Glomerular endothelial cell (primary cell): ENCODE measurements at regions not wholly inside any gene's neighbourhood (a gene's known extent, or its start where the extent isn't known, plus 50 kb on each side); places are given as distances from the start of the nearest gene placed in this dataset.

Experiments
- DNase-seq: peaks from one replicate; pipeline ENCODE4 v3.0.0-alpha.2; 2011; ENCODE audit warnings: low read depth, low spot score; ENCODE audit errors: extremely low read depth

GRCh38 chr12:84807249-84807648, 105.3 kb downstream of the SLC6A15 start:
- DNase-seq = no peak

GRCh38 chr12:84805474-84805858, 107.1 kb downstream of the SLC6A15 start:
- DNase-seq = no peak

DNA sequence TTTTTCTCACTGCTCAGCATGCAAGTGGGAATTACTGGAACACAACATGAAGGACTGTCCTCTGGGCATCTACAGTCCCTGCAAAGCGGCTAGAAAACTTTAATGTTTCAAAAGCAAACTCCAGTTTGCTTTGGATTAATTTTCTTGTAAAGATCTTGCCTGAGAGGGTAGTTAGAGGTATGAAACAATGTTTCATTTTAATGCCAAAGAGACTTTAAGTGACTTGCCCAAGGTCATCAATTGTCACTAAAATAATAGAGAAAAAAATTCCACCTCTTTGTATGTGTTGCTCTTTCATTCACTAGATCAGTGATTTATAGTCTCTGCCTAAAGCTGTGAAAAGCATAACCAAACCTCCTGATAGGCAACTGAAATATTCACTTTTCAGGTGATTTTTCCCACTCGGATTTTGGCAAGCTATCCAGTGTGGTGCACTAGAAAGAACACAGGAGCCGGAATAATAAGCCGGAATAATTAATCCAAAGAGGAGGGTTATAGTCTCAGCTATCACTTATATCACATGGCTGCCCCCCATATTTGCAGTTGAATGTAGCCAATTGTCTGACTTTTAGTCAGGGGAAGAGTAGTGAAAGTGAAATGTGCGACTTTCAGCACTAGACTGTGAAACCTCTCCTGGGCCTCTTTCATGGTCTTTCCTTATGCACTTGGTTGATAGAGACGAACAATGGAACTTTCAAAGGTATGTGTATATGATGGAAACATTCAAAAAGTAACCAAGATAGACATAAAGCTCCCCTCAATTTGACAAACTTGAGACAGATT, 107.7 kb downstream of the SLC6A15 start:
- DNase-seq = no peak

DNA sequence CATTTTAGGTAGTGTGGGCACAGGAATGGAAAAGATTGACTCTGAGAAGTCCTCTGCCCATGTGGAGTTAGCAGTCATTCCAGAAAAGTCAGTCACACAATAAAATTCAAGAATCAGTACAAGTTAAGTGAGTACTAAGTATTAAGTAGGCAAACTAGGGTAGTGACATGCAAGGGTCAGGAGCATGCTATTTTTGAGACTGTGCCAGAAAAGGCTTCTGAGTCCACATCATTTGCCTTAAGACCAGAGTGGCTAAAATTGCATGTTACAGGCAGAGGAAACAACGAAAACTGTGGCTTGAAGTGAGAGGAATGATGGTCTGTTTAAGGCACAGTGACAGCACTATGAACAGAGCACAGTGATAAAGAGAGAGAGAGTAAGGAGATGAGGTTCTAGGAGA, 108.9 kb downstream of the SLC6A15 start:
- DNase-seq = no peak

GRCh38 chr12:84802161-84802560, 110.4 kb downstream of the SLC6A15 start:
- no peak for DNase-seq

DNA sequence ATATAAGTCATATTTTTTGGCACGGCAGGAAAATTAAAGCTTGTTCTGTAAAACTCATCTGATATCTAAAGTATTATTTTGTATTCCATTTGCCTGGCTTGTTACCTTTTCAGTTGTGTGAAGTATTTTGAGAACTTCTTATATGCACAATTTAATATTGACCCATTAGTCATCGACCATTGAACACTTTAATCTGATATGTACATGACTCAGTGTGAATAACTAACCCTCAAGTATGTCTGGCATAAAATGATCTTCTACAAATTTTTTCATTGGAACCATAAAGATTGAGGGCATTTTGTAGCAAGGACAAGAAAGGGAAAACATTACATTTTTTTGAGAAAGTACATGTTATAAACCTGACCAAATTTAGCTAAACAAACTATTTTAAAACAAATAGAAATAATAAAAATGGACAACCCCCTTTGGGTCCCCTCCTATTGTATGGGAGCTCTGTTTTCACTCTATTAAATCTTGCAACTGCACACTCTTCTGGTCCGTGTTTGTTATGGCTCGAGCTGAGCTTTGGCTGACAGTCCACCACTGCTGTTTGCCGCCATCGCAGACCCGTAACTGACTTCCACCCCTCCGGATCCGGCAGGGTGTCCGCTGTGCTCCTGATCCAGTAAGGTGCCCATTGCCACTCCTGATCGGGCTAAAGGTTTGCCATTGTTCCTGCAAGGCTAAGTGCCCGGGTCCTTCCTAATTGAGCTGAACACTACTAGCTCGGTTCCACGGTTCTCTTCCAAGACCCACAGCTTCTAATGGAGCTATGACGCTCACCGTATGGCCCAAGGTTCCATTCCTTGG, 118.8 kb downstream of the SLC6A15 start:
- no peak for DNase-seq

DNA sequence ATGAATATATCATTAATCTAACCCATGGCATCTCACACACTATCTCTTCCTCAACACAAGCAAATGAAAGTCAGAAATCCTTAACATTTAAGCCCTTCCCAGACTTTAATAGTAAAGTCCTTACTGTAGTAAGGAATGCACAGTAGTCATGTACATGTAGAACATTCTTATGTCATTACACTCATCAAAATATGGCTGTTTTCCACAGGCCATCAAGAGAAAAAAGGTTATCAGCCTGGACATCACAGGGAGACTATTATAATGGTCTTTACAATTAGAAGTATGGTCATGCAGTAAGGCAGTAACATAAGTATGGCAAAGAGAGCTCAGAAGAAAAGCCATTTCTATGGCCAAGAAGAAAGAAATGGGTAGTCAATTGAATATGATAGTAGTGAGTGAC, 121.2 kb downstream of the SLC6A15 start:
- no peak for DNase-seq

- DNase-seq = no peak
Measured at GRCh38 chr12:84789184-84789583, 123.4 kb downstream of the SLC6A15 start.

GRCh38 chr12:84787253-84787652, 125.3 kb downstream of the SLC6A15 start:
- no peak for DNase-seq

- DNase-seq = no peak
Measured at GRCh38 chr12:84786622-84787021, 126.0 kb downstream of the SLC6A15 start.

- no peak for DNase-seq
Measured at GRCh38 chr12:84785951-84786350, 126.6 kb downstream of the SLC6A15 start.

- DNase-seq = no peak
Measured at GRCh38 chr12:84785281-84785680, 127.3 kb downstream of the SLC6A15 start.

- no peak for DNase-seq
Measured at GRCh38 chr12:84779169-84779568, 133.4 kb downstream of the SLC6A15 start.

GRCh38 chr12:84772281-84772680, 140.3 kb downstream of the SLC6A15 start:
- no peak for DNase-seq

DNA sequence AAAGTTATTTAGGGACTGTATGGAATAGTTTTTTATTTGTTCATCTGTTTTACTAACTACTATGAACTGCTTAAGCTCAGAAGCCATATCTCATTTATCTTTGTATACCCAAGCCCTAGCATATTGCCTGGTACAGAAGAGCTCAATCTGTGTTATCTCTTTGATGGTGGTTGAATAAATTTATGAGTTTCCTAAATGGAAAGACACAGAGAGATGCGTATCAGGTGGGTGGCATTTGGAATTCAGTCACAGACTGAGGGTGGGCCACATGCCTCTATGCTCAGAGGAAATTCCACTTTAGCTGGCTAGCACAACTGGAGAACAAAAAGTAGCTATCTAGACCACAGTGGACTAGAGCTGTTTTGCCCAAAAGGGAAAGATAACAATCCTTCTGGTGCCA, 145.5 kb downstream of the SLC6A15 start:
- no peak for DNase-seq

- DNase-seq = no peak
Measured at GRCh38 chr12:84766375-84766774, 146.2 kb downstream of the SLC6A15 start.

DNA sequence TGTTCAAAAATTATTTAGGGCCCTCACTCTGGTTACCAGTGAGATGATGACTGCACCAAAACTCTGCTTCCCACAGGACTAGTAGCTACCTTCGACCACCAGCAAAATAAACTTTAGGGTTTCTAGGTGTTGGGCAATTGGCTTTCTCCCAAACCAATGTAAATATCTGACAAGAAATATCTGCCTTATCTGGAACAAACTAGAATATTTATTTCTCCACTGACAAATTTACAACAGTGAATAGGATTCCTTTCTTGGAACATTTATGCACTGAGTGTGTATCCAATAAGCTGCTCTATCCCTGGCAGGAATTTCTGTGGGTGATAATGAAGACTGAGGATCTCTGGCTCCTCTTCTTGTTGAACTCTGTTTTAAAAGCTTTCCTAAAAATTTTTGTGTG, 148.6 kb downstream of the SLC6A15 start:
- no peak for DNase-seq

GRCh38 chr12:84763107-84763506, 149.5 kb downstream of the SLC6A15 start:
- no peak for DNase-seq

DNA sequence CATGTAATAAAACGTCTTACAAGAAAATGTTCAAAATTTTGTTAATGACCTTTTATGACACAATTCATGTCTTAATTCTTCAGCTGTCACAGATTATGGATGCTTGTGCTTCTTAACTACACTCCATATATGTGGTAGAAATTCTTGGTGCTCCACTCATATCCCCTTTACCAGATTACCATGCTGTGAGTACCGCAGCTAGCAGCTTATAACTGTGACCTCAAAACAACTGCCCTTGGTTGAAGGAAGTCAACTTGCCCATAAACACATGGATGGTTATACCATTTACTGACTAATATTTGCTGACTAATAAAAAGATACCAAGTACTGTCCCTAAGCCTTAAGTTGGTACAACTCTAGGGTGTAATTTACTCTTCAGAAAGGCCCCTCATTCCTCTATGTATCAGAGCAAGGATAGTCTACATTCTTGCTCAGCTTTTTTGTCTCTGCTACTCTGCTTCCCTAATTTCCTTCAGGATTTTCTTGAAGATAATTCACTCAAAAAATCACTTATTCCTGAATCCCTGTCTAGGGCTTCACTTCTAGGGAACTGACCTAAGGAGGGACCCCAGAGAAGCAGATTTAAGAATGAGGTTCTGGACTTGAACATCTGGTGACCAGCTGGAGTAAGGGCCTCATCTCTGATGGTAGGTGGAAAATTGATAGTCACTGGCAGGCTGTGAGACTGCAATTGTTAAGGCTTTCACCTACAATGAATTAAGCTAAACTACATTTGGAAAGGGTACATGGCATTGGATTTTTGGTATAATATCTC, 152.3 kb downstream of the SLC6A15 start:
- no peak for DNase-seq

- no peak for DNase-seq
Measured at GRCh38 chr12:84757978-84758377, 154.6 kb downstream of the SLC6A15 start.

DNA sequence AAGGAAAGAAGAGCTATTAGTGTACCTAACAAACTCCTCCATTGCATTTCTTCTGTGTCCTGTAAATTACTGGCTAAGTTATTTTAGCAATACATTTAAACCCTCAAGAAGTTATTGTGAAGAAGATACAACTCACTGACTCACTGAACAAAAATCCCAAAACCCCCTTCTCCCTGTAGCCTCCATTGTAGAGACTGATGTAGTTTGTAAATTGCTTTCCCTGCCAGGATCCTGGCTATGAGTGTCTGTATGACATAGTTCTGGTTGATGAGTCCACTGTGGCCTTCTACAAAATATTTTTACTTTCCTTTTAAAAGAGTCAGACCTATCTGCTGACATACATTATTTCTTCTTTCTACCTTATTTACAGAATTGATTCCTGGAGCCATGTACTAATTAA, 155.6 kb downstream of the SLC6A15 start:
- no peak for DNase-seq
